Esophagus muscularis mucosa (tissue), 3 donors: ENCODE measurements at regions not wholly inside any gene's neighbourhood (a gene's known extent, or its start where the extent isn't known, plus 50 kb on each side); places are given as distances from the start of the nearest gene placed in this dataset.

ENCODE experiments used
- EP300 ChIP-seq: sonication (generic); formaldehyde crosslinking; IDR thresholded peaks from one replicate; pipeline ENCODE4 v1.6.1; 2017; ENCODE audit warnings: antibody characterized with exemption
- TF ChIP-seq, protein P1 (sequence below), 3 experiments: fragments of 200-600 bp in 2 of 3; fragments of 450-650 bp in 1 of 3; sonication (generic) in 2 of 3; IDR thresholded peaks; one replicate each; pipeline ENCODE4 v1.5.1; 2017 to 2019; ENCODE audit warnings: antibody characterized with exemption in 3 of 3, mild to moderate bottlenecking in 2 of 3, moderate library complexity in 1 of 3

DNA sequence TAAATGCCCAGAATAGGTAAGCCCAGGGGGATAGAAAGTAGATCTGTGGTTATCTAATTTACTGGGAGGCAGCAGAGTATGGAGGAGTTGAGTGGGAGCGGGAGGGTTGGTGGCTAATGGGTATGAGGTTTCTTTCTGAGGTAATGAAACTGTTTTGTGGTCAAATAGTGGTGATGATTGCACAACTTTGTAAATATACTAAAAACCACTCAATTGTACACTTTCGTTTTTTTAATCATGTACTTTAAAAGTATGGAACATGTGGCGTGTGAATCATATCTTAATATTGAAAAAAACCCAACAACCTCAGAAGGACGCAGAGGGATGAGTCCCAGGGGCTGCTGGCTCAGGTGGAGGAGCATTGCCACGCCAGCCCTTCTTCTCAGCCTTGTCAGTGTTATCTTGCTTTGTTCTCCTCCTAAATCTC is 118.1 kb downstream of the WDR11 start:
- TF ChIP-seq EP300: no peak
- TF ChIP-seq, protein P1, sequence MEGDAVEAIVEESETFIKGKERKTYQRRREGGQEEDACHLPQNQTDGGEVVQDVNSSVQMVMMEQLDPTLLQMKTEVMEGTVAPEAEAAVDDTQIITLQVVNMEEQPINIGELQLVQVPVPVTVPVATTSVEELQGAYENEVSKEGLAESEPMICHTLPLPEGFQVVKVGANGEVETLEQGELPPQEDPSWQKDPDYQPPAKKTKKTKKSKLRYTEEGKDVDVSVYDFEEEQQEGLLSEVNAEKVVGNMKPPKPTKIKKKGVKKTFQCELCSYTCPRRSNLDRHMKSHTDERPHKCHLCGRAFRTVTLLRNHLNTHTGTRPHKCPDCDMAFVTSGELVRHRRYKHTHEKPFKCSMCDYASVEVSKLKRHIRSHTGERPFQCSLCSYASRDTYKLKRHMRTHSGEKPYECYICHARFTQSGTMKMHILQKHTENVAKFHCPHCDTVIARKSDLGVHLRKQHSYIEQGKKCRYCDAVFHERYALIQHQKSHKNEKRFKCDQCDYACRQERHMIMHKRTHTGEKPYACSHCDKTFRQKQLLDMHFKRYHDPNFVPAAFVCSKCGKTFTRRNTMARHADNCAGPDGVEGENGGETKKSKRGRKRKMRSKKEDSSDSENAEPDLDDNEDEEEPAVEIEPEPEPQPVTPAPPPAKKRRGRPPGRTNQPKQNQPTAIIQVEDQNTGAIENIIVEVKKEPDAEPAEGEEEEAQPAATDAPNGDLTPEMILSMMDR (IDR thresholded peaks at IDR 0.05): no peak
